Omental fat pad (tissue), 3 donors: ENCODE measurements at regions not wholly inside any gene's neighbourhood (a gene's known extent, or its start where the extent isn't known, plus 50 kb on each side); places are given as distances from the start of the nearest gene placed in this dataset.

Experiments
- ATAC-seq: fragments of 150-250 bp; one replicate; pipeline ENCODE4 v1.9.1; 2016; ENCODE audit warnings: mild to moderate bottlenecking, moderate library complexity; ENCODE audit not compliant: low FRiP score
- DNase-seq: peaks from one replicate; pipeline ENCODE4 v3.0.0-alpha.2; 2019; ENCODE audit warnings: low spot score
- CTCF ChIP-seq, 3 donors: fragments of 450-650 bp; IDR thresholded peaks; one replicate each; pipeline ENCODE4 v1.5.1; 2016 to 2017; ENCODE audit warnings: antibody characterized with exemption in 3 of 3, mild to moderate bottlenecking in 3 of 3, moderate library complexity in 2 of 3

DNA sequence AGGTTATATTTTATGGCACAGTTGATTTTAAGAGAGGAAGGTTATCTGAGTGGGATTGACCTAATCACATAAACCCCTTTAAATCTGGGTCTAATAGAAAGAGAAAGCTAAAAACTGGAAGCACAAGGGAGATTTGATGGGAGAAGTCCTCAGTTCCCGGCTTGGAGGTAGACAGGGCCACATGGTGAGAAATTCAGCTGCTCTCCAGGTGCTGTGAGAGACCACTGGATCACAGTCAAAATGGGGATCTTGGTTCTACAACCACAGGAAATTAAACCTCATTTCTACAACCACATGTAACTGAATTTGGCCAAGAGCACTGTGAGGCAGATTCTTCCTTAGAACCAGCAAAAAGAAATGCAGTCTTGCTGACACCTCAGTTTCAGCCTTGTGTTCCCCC is 2352.7 kb downstream of the MAT2B start:
- no peak for TF ChIP-seq CTCF (IDR thresholded peaks at IDR 0.05)
- no peak for ATAC-seq
- no peak for DNase-seq

DNA sequence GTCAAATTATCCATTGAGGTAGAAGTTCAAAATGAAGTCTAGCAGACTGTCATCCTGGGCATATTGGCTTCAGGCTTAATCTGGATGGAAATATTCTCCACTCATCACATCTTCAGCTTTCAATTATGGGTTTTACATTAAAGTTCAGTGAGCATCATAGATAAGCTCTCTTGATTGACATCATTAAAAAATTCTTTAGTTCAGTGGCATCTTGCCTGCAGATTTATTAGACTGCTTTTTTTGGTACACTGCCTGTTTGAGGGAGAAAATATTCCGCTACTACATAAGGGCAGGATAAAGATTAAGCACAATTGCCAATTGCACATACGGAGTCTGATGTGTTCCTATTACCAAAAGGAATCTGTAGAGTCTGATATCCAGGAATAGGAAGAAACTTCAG is 2353.8 kb downstream of the MAT2B start:
- ATAC-seq (no peak), DNase-seq (no peak)
- no peak for TF ChIP-seq CTCF (IDR thresholded peaks at IDR 0.05)

DNA sequence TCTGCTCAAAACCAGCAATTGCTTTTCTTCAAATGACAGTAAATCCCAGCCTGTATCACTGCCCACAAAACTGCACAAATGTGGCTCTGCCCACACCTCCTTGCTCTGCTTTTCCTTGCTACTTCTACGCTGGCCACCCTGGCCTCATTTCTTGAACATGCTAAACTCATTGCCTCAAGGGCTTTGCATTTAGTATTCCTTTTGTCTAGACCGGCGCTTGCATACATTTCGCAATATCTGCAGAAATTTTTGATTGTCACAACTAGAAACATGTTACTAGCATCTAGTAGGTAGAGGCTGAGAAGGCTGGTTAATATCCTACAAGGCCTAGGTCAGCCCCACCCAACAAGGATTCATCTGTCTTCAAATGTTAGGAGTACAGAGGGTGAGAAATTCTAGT is 2357.8 kb downstream of the MAT2B start:
- ATAC-seq, result no peak
- no peak for TF ChIP-seq CTCF (IDR thresholded peaks at IDR 0.05)
- no peak for DNase-seq

- ATAC-seq, result no peak
Observed at GRCh38 chr5:165871291-165871690, 2365.9 kb downstream of the MAT2B start.

DNA sequence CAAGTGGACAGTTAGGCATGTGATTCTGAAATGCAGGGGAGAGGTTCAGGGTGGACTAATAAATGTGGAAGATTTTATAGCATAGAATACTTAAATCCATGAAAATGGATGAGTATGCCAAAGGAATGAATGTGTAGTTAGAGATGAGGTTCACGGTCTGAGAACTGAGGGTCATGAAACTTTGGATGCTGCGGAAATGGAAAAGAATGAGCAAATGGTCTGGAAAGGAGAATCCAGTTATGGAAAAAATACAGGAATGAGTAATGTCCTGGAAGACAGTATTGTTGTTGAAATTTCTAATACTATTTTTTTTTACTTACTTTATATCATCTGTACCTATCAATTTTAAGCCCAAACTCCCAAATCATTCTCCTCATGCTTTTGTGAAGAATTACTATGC is 2369.4 kb downstream of the MAT2B start:
- no peak for TF ChIP-seq CTCF (IDR thresholded peaks at IDR 0.05)
- ATAC-seq, result no peak
- no peak for DNase-seq

More at GRCh38 chr5:165871291-165871690, 2365.9 kb downstream of the MAT2B start:
- TF ChIP-seq CTCF (IDR thresholded peaks at IDR 0.05), result no peak
- no peak for DNase-seq

DNA sequence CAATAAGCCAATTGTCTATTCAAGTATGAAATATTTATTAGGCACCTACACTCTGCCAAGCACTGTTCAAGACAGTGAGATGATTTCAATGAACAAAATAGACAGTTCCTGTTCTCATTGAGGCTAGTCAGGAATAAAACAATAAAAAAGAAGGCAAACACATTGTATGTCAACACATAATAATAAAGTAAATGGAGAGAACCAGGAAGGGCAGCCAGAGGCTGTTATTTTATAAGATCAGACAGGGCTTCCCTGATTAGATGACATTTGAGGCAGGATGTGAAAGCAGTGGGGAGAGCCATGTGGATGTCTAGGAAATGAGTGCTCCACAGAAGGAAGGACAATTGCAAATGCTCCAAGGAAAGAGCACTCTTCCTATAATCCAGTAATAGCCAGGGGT is 2371.1 kb downstream of the MAT2B start:
- DNase-seq, result no peak
- no peak for ATAC-seq
- TF ChIP-seq CTCF (IDR thresholded peaks at IDR 0.05), result no peak

- ATAC-seq (no peak), DNase-seq (no peak)
- TF ChIP-seq CTCF (IDR thresholded peaks at IDR 0.05), result no peak
Observed at GRCh38 chr5:165877475-165877874, 2372.1 kb downstream of the MAT2B start.
